Kidney (tissue), 13 donors: ENCODE measurements at regions not wholly inside any gene's neighbourhood (a gene's known extent, or its start where the extent isn't known, plus 50 kb on each side); places are given as distances from the start of the nearest gene placed in this dataset.

Source experiments
- DNase-seq, 5 donors: peaks; one replicate each; pipeline ENCODE4 v3.0.0-alpha.2; 2013 to 2020
- FAIRE-seq: peaks from 2 replicates; lab custom pipeline; 2012; peaks lifted over from hg19 to GRCh38; lab: Jason Lieb, UNC
- H3K27ac ChIP-seq, 2 donors: one replicate each; pipeline ENCODE4 v1.7.0; 2013; ENCODE audit warnings: low read depth in 2 of 2, low read length in 2 of 2, inconsistent platforms in 1 of 2
- H3K27me3 ChIP-seq: one replicate; pipeline ENCODE4 v1.7.1; 2013; ENCODE audit warnings: low read length, inconsistent platforms; ENCODE audit not compliant: control insufficient read depth, insufficient read depth
- H3K36me3 ChIP-seq, 3 donors: one replicate each; pipeline versions ENCODE4 v1.7.0 to v1.7.1; 2013; ENCODE audit warnings: low read length in 3 of 3, control low read depth in 1 of 3, inconsistent platforms in 1 of 3; ENCODE audit not compliant: insufficient read depth in 3 of 3, control insufficient read depth in 2 of 3
- H3K4me1 ChIP-seq, 3 donors: one replicate each; pipeline versions ENCODE4 v1.7.0 to v1.7.1; 2013; ENCODE audit warnings: low read length in 3 of 3, inconsistent platforms in 1 of 3, low read depth in 1 of 3; ENCODE audit not compliant: control insufficient read depth in 2 of 3, insufficient read depth in 2 of 3
- H3K4me3 ChIP-seq, 3 donors: one replicate each; pipeline versions ENCODE4 v1.7.0 to v1.8.1; 2013; ENCODE audit warnings: low read length in 3 of 3, control low read depth in 1 of 3, inconsistent platforms in 1 of 3
- H3K9ac ChIP-seq, 3 donors: one replicate each; pipeline versions ENCODE4 v1.7.0 to v1.7.1; 2013; ENCODE audit warnings: low read length in 3 of 3, control low read depth in 1 of 3, inconsistent platforms in 1 of 3
- H3K9me3 ChIP-seq, 3 donors: one replicate each; pipeline versions ENCODE4 v1.7.0 to v1.7.1; 2013; ENCODE audit warnings: low read length in 3 of 3, control low read depth in 1 of 3, inconsistent platforms in 1 of 3; ENCODE audit not compliant: control insufficient read depth in 2 of 3, insufficient read depth in 1 of 3
- CTCF ChIP-seq: IDR thresholded peaks from 3 replicates; pipeline ENCODE4 v1.5.1; 2012; ENCODE audit warnings: mild to moderate bottlenecking, moderate library complexity, borderline replicate concordance; ENCODE audit not compliant: insufficient read depth; ENCODE audit errors: extremely low read depth
- intact Hi-C: fragments of 100-400 bp; cut with DNase I; formaldehyde crosslinking; loops from one replicate; pipeline ENCODE4 v1.11.1; 2022
- donor health status: control.
- donor health status: control.
- donor health status: control.
- donor health status: control.
- donor health status: control.
- donor health status: DM: yes; HTN: yes; CAD: no.
- donor health status: Normal renal cell carcinoma (clear cell type).

DNA sequence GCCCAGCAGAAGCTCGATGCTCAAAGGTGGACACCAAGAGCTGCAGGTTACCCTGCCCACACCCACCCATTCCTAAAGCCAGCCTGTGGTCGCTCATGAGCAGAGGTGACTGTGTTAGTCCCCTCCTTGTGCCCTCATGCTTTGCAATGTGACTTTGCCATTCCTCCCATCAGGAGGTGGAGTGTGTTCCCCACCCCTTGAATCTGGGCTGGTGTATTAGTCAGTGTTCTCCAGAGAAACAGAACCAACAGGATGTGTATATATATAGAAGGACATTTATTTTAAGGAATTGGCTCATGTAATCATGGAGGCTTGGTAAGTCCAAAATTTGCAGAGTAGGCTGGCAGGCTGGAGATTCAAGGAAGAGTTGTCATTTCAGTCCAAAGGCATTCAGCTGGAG lies 54.4 kb upstream of the RNF24 start:
- no peaks in the 10 kb centered on the region for H3K36me3 ChIP-seq
- peaks cover 0 to 5% (median 2%) of the 10 kb centered on the region in 3 donors for H3K4me1 ChIP-seq
- TF ChIP-seq CTCF = no peak
- no peak overlapping the region for H3K4me3 ChIP-seq
- no peaks in the 10 kb centered on the region for H3K27me3 ChIP-seq
- intact Hi-C loops = loop anchor here (10.0 kb wide), 1 partner anchor 55 kb away; the partner anchor contains the start of gene RNF24
- H3K9ac ChIP-seq = no peak overlapping the region
- DNase-seq (peak in 1 of 5 donors; percentile 17), FAIRE-seq (no peak)
- no peaks in the 10 kb centered on the region for H3K9me3 ChIP-seq
- no peak overlapping the region for H3K27ac ChIP-seq

GRCh38 chr20:4068708-4069107 lies 53.4 kb upstream of the RNF24 start:
- Histone ChIP-seq H3K36me3 (no peaks in the 10 kb centered on the region), H3K27ac (no peak overlapping the region), H3K4me1 (peaks cover 0 to 9% (median 6%) of the 10 kb centered on the region in 3 donors), H3K9me3 (no peaks in the 10 kb centered on the region), H3K4me3 (no peak overlapping the region), H3K27me3 (no peaks in the 10 kb centered on the region), H3K9ac (no peak overlapping the region)
- TF ChIP-seq CTCF = no peak
- DNase-seq = peak in 1 of 5 donors; percentile 86
- intact Hi-C loops = no loop called here
- FAIRE-seq = no peak

GRCh38 chr20:4067600-4068261 lies 52.4 kb upstream of the RNF24 start:
- DNase-seq = peak in 1 of 5 donors; percentile 13
- Histone ChIP-seq H3K27ac (no peak overlapping the region), H3K36me3 (no peaks in the 10 kb centered on the region), H3K4me3 (no peak overlapping the region), H3K9me3 (no peaks in the 10 kb centered on the region), H3K27me3 (no peaks in the 10 kb centered on the region), H3K9ac (no peak overlapping the region), H3K4me1 (peaks cover 0 to 12% (median 6%) of the 10 kb centered on the region in 3 donors)
- no peak for TF ChIP-seq CTCF
- intact Hi-C loops = no loop called here
- no peak for FAIRE-seq
